ENCODE measurements at regions not wholly inside any gene's neighbourhood (a gene's known extent, or its start where the extent isn't known, plus 50 kb on each side); places are given as distances from the start of the nearest gene placed in this dataset.

DNA sequence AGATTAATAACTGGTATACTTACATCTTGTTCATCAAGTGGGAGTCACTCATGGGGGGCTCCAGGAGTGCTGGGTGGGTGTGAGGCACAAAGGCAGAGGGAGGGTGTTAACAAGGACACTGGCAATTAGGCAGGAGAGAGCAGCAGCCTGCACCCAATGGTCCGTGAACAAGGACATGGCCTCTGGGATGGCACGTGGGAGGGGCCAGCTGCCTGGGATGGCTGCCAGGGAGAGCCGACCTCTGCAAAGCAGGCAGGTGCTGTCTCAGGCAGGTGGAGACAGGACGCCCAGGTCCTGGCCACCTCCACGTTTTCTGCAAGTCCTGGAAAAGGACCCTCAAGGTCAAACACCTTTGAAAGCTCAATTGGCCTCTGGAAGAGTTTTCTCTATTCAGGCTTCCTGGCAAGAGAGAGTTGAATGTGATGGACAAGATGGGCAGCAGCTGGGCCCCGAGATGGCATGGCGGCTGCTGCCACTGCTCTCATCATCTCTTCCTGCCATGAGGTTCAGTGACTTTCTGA is 257.1 kb downstream of the BUD13 start:
- WGBS (ENCODE audit: insufficient coverage): 66% methylated on average over 7 of the region's 7 CpGs
- Histone ChIP-seq H3K27ac (ENCODE audit: low read depth, low read length) (no peak overlapping the region), H3K9me3 (ENCODE audit: control insufficient read depth, insufficient read depth, low read length) (peaks cover under 1% of the 10 kb centered on the region), H3K4me3 (ENCODE audit: low read depth, low read length) (no peak overlapping the region), H3K27me3 (ENCODE audit: control insufficient read depth, insufficient read depth, low read length) (no peaks in the 10 kb centered on the region), H3K36me3 (ENCODE audit: control insufficient read depth, insufficient read depth, low read length) (no peaks in the 10 kb centered on the region), H3K4me1 (ENCODE audit: control insufficient read depth, insufficient read depth, low read length) (peaks cover 3% of the 10 kb centered on the region)
- DNase-seq (ENCODE audit: low read depth in 4 of 6, low spot score in 6 of 6): no peak

DNA sequence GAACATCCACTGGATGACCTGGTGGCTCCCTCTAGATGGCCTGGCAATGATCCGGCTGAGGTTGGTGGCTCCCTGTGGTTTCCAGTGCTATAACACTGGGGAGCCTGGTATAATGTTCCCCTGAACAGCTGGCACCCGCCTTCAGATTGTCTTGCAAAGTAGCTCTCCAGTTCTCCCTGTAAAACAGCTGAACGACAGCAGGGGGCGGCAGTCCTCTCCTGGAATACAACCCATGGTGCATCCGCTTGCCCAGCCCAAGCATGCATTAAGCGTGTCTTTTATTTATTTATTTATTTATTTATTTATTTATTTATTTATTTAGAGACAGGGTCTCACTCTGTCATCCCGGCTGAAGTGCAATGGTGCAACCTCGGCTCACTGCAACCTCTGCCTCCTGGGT is 258.9 kb downstream of the BUD13 start:
- Histone ChIP-seq H3K4me3 (ENCODE audit: low read depth, low read length) (no peak overlapping the region), H3K36me3 (ENCODE audit: control insufficient read depth, insufficient read depth, low read length) (no peaks in the 10 kb centered on the region), H3K27ac (ENCODE audit: low read depth, low read length) (no peak overlapping the region), H3K4me1 (ENCODE audit: control insufficient read depth, insufficient read depth, low read length) (peaks cover 9% of the 10 kb centered on the region), H3K27me3 (ENCODE audit: control insufficient read depth, insufficient read depth, low read length) (no peaks in the 10 kb centered on the region), H3K9me3 (ENCODE audit: control insufficient read depth, insufficient read depth, low read length) (no peaks in the 10 kb centered on the region)
- DNase-seq (ENCODE audit: low read depth in 4 of 6, low spot score in 6 of 6): no peak
- 85% methylated on average over 2 of the region's 8 CpGs for WGBS (ENCODE audit: insufficient coverage)

DNA sequence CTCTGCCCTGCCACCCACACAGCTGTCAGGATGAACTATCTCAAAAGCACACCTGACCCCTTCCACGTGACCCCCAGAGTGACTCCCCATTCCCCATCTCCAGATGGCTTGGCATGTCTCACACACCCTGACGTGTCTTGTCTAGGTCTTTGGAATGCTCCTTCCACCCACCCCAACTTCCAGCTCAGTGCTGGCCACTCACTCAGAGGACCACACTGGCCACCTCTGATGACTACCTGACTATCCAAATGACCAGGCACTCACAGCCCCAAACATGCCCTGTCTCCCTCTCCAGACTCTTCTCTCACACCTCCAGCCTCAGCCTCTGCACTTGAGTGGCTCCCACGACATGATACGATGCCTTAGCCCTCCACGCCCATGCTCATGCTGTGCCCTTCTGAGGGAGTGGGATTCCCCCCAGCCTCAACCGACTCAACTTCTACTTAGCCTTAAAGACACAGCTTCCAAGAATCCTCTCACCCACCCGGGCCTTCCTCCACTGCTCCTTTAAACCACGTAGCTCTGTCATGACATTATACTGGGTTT is 259.4 kb downstream of the BUD13 start:
- DNase-seq (ENCODE audit: low read depth in 4 of 6, low spot score in 6 of 6): no peak
- 66% methylated on average over 8 of the region's 8 CpGs for WGBS (ENCODE audit: insufficient coverage)
- no peaks in the 10 kb centered on the region for H3K36me3 ChIP-seq (ENCODE audit: control insufficient read depth, insufficient read depth, low read length)
- H3K9me3 ChIP-seq (ENCODE audit: control insufficient read depth, insufficient read depth, low read length): no peaks in the 10 kb centered on the region
- H3K4me1 ChIP-seq (ENCODE audit: control insufficient read depth, insufficient read depth, low read length): peaks cover 9% of the 10 kb centered on the region
- H3K4me3 ChIP-seq (ENCODE audit: low read depth, low read length): no peak overlapping the region
- peaks cover under 1% of the 10 kb centered on the region for H3K27me3 ChIP-seq (ENCODE audit: control insufficient read depth, insufficient read depth, low read length)
- H3K27ac ChIP-seq (ENCODE audit: low read depth, low read length): no peak overlapping the region

DNA sequence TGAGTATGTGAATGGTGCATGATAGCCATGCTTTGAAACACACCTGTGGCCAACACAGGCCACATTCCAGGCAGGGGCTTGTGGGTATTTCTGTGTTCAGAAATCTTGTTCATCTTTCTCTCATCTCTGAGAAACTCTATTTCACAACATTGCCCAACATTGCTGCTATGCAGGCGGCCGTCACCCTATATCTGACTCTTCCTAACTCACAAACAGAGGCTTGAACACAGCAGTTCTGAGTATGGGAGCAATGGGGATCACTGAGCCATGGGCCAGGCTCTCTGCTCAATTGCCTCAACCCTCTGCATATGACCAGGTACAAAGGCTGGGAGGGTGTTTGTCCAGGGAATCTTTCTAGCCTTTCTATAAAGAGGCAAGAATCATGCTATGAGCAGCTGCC is 259.9 kb downstream of the BUD13 start:
- H3K4me1 ChIP-seq (ENCODE audit: control insufficient read depth, insufficient read depth, low read length): peaks cover 9% of the 10 kb centered on the region
- H3K4me3 ChIP-seq (ENCODE audit: low read depth, low read length): no peak overlapping the region
- peaks cover 5% of the 10 kb centered on the region for H3K27me3 ChIP-seq (ENCODE audit: control insufficient read depth, insufficient read depth, low read length)
- H3K27ac ChIP-seq (ENCODE audit: low read depth, low read length): no peak overlapping the region
- no peak for DNase-seq (ENCODE audit: low read depth in 4 of 6, low spot score in 6 of 6)
- no peaks in the 10 kb centered on the region for H3K9me3 ChIP-seq (ENCODE audit: control insufficient read depth, insufficient read depth, low read length)
- 100% methylated on average over 2 of the region's 2 CpGs for WGBS (ENCODE audit: insufficient coverage)
- no peaks in the 10 kb centered on the region for H3K36me3 ChIP-seq (ENCODE audit: control insufficient read depth, insufficient read depth, low read length)

DNA sequence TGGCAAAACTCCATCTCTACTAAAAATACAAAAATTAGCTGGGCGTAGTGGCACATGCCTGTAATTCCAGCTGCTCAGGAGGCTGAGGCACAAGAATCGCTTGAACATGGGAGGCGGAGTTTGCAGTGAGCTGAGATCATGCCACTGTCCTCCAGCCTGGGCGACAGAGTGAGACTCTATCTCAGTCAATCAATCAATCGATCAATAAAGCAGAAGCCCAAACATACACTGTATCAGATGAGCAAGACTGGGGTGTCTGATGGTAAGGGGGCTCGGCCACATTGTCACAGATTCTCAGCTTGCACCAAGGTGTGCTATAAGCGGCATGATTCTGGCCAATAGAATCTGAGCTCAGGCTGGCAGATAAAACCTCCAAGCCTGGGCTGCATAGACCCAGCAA is 261.1 kb downstream of the BUD13 start:
- H3K4me3 ChIP-seq (ENCODE audit: low read depth, low read length): no peak overlapping the region
- peaks cover 7% of the 10 kb centered on the region for H3K27me3 ChIP-seq (ENCODE audit: control insufficient read depth, insufficient read depth, low read length)
- no peak for DNase-seq (ENCODE audit: low read depth in 4 of 6, low spot score in 6 of 6)
- H3K36me3 ChIP-seq (ENCODE audit: control insufficient read depth, insufficient read depth, low read length): no peaks in the 10 kb centered on the region
- no peaks in the 10 kb centered on the region for H3K9me3 ChIP-seq (ENCODE audit: control insufficient read depth, insufficient read depth, low read length)
- peaks cover 10% of the 10 kb centered on the region for H3K4me1 ChIP-seq (ENCODE audit: control insufficient read depth, insufficient read depth, low read length)
- WGBS (ENCODE audit: insufficient coverage): 100% methylated on average over 4 of the region's 7 CpGs
- H3K27ac ChIP-seq (ENCODE audit: low read depth, low read length): no peak overlapping the region

DNA sequence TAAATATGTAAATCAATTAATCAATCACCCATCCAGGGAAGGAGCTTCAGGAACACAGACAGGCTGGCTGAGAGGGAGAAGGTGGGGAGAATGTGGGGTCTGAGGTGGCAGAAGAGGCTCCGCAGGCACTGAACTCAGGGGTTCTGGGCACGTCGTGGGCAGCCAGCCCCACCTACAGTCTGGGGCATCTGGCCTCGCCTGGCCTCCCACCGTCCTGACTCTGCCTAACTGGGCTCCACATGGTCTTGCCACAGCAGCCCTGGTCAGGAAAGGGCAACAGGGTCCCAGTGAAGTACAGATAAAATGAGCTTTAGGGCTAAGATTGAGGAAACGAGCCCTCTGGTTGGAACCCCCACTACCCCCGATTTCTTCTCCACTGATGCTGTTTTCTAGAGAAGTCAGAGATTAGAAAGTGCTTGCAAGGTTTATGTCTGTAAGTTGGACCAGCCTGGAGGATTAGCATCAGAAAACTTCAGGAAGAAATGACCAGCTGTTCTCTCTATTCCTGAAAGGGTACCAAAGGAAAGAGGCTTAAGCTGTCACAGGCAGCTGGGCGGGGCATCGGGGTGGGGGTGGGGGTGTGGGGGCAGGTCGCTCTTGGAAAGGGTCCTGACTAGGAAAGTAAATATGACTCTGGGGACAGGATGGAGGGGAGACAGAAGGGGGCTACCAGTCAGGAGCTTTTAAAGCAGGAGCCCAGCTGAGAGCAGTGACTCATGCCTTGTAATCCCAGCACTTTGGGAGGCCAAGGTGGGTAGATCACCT is 261.7 kb downstream of the BUD13 start:
- no peak overlapping the region for H3K27ac ChIP-seq (ENCODE audit: low read depth, low read length)
- no peaks in the 10 kb centered on the region for H3K9me3 ChIP-seq (ENCODE audit: control insufficient read depth, insufficient read depth, low read length)
- 56% methylated on average over 4 of the region's 10 CpGs for WGBS (ENCODE audit: insufficient coverage)
- no peak overlapping the region for H3K4me3 ChIP-seq (ENCODE audit: low read depth, low read length)
- peaks cover 7% of the 10 kb centered on the region for H3K27me3 ChIP-seq (ENCODE audit: control insufficient read depth, insufficient read depth, low read length)
- H3K36me3 ChIP-seq (ENCODE audit: control insufficient read depth, insufficient read depth, low read length): no peaks in the 10 kb centered on the region
- H3K4me1 ChIP-seq (ENCODE audit: control insufficient read depth, insufficient read depth, low read length): peaks cover 16% of the 10 kb centered on the region
- DNase-seq (ENCODE audit: low read depth in 4 of 6, low spot score in 6 of 6): no peak

DNA sequence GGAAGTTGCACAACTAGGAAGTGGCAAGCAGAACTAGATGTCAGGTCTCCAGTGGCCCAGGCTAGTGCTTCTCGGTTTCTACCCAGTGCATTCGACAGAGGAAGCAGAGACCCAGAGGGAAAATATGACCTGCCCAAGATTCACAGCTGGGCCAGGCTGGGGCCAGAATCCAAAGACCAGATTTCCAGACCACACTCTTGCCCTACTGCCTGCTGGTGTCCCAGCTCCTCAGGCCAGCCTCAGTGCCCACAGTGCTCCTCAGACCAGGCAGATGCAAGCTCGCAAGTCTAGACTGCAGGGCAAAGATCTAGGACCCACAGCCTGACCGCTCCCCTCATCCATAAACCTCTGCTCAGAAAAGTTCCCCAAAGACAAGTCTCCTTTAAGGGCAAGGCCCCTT is 262.6 kb downstream of the BUD13 start:
- Histone ChIP-seq H3K9me3 (ENCODE audit: control insufficient read depth, insufficient read depth, low read length) (no peaks in the 10 kb centered on the region), H3K4me1 (ENCODE audit: control insufficient read depth, insufficient read depth, low read length) (peaks cover 25% of the 10 kb centered on the region), H3K4me3 (ENCODE audit: low read depth, low read length) (no peak overlapping the region), H3K36me3 (ENCODE audit: control insufficient read depth, insufficient read depth, low read length) (no peaks in the 10 kb centered on the region), H3K27me3 (ENCODE audit: control insufficient read depth, insufficient read depth, low read length) (peaks cover 7% of the 10 kb centered on the region), H3K27ac (ENCODE audit: low read depth, low read length) (no peak overlapping the region)
- no peak for DNase-seq (ENCODE audit: low read depth in 4 of 6, low spot score in 6 of 6)
- 87% methylated on average over 4 of the region's 4 CpGs for WGBS (ENCODE audit: insufficient coverage)

DNA sequence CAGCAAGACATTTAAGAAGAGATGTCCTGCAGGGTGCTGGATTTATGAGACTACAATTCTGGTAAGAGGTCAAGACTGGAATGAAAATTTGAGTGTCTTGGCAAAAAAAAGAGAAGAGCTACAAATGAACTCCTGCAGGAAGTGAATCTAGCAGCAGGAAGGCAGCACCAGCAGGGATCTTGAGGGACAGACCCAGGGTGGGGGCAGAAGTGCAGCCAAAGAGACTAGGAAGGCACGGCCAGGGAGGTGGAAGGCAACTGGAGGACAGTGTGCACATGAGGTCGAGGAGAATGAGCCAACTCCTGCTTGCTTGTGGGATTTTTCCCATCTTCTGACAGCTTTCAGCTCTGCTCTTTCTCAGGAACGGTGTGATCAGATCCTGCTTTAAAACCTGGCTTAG is 263.2 kb downstream of the BUD13 start:
- 52% methylated on average over 3 of the region's 3 CpGs for WGBS (ENCODE audit: insufficient coverage)
- peaks cover 31% of the 10 kb centered on the region for H3K4me1 ChIP-seq (ENCODE audit: control insufficient read depth, insufficient read depth, low read length)
- H3K4me3 ChIP-seq (ENCODE audit: low read depth, low read length): no peak overlapping the region
- DNase-seq (ENCODE audit: low read depth in 4 of 6, low spot score in 6 of 6): peak in 2 of 6 donors; percentile 45 to 64
- no peaks in the 10 kb centered on the region for H3K9me3 ChIP-seq (ENCODE audit: control insufficient read depth, insufficient read depth, low read length)
- H3K27ac ChIP-seq (ENCODE audit: low read depth, low read length): no peak overlapping the region
- H3K36me3 ChIP-seq (ENCODE audit: control insufficient read depth, insufficient read depth, low read length): no peaks in the 10 kb centered on the region
- H3K27me3 ChIP-seq (ENCODE audit: control insufficient read depth, insufficient read depth, low read length): peaks cover 7% of the 10 kb centered on the region

DNA sequence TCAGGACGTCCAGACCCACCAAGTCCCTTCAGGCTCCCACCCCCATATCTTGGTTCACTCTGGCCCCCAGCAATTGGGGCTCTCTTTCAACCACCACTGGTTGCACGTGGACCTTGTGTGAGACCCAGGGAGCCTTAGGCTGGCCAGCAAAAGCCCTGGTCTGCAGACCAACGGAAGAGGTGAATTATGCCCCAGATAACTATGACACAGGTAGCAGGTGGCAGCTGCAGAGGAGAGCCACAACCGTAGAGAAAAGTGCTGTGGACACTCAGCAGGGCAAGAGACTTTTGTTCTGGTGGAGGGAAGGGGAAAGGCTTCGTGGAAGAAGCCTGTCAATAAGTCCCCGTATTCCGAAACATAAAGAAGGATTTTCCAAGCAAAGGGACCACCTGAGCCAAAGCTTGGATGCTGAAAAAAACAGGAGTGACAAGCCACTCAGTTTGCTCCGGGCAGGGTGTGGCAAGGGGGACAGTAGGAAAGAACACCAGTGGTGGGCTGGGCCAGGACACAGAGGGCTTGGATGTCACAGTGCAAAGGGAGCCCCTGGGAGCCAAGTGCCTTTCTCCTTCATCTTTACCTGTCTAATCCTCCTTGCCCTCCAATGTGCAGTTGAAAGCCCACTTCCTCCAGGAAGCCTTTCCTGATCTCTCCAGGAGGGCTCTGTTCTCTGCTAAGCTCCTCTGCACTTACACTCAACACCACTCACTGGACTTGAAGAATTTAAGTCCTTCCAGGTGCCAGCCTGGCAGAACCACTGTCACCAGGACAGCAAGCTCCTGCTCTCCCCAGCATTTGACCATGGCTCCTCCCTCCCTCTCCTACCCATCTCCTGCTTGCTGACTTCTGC is 264.7 kb downstream of the BUD13 start:
- Histone ChIP-seq H3K27ac (ENCODE audit: low read depth, low read length) (no peak overlapping the region), H3K4me3 (ENCODE audit: low read depth, low read length) (no peak overlapping the region), H3K4me1 (ENCODE audit: control insufficient read depth, insufficient read depth, low read length) (peaks cover 33% of the 10 kb centered on the region), H3K27me3 (ENCODE audit: control insufficient read depth, insufficient read depth, low read length) (peaks cover 7% of the 10 kb centered on the region), H3K36me3 (ENCODE audit: control insufficient read depth, insufficient read depth, low read length) (no peaks in the 10 kb centered on the region), H3K9me3 (ENCODE audit: control insufficient read depth, insufficient read depth, low read length) (no peaks in the 10 kb centered on the region)
- WGBS (ENCODE audit: insufficient coverage): 85% methylated on average over 8 of the region's 8 CpGs
- no peak for DNase-seq (ENCODE audit: low read depth in 4 of 6, low spot score in 6 of 6)
